HL-60/S4 treated with phorbol 12-myristate 13-acetate at 8.2 ng/mL for 4 days and 3 days (cell line): ENCODE measurements at regions not wholly inside any gene's neighbourhood (a gene's known extent, or its start where the extent isn't known, plus 50 kb on each side); places are given as distances from the start of the nearest gene placed in this dataset.

Experiments used
- in situ Hi-C: fragments of 300-500 bp; cut with MboI; formaldehyde crosslinking; loops from 2 replicates; pipeline ENCODE4 v1.15.0; 2022; ENCODE audit warnings: low sequenced_read_pairs

DNA sequence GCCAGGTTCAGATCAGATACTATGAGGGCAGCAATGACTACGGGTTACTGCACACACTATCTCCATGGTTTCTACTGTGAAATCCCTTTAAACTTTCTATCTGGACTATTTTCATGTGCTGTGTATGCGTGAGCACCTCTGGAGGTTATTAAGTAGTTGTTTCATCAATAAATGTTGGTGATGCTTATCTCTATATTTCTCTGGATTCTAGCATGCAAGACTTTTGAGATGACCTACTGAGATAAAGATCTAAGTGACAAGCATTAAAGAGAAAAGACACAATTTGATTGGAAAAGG is 194.0 kb downstream of the NRIP1 start:
- in situ Hi-C loops: no loop called here

DNA sequence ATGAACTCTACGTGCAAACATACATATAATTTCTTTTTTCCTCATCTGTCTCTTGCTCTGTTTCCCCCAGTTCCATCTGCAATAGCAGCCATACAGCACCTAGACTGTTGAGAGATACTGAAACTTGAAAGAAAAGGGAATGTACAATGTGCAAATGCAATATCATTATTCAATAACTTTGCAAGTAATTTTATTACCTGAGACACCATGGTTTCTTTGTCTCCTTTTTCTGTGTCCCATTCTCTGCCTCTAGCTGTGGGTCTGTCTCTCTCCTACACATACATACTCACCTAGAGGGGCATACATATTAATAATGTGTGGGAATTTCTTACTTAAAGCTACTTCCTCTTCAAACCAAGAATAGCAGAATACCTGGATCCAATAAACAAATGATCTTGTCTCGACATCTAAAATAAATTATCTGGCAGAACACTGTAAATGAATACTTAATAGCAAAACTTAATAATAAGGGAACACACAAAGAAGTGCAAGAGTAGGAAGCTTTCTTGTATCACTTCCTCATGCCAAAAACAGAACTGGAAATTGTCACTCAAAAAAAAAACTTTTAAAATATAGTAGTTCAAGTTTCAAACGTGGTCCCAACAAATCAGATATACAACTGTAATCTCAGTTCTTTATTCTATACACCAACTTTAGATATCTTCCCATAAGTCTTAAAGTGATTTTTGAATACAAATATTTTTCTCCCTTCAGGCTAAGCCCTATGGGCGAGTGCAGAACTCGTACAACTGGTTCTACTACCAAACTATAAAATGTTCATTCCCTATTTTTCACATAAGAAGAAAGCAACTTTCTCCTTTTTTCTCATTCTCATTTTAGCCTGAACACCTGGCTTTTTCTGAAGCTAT is 194.6 kb downstream of the NRIP1 start:
- in situ Hi-C loops: no loop called here

DNA sequence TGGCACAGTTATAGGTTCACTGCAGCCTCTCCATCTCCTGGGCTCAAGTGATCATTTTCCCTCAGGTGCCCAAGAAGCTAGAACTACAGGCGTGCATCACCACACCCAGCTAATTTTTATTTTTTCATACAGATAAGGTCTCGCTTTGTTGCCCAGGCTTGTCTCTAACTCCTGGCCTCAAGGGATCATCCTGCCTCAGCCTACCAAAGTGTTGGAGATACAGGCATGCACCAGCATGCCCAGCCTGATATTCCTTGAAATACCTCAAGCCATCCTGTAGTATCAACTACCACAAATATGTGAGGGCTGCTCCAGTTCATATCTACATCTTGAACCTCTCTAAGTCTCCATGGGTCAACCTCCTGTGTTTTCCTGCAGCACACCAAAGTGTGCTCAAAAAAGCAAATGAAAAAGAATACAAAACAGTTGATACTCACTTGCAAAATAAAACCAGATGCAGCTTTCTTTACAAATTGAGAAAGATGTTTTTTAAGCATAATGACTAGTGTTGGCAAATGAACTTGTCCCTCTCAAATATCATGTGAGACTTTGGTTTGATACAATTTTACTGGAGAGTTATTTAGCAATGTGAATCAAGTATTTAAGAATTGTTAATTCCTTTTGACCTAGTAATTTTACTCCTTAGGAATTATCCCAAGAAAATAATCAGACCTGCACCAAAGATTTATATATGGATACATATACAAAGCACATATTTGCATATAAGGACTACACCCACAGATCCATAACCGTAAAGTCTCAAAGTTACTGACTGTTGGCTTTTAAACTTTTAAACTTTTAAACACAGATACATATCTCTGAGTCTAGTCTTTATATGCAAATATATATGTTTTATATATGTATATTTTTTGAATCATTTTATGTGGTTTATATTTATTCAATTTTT is 197.7 kb downstream of the NRIP1 start:
- in situ Hi-C loops: no loop called here

DNA sequence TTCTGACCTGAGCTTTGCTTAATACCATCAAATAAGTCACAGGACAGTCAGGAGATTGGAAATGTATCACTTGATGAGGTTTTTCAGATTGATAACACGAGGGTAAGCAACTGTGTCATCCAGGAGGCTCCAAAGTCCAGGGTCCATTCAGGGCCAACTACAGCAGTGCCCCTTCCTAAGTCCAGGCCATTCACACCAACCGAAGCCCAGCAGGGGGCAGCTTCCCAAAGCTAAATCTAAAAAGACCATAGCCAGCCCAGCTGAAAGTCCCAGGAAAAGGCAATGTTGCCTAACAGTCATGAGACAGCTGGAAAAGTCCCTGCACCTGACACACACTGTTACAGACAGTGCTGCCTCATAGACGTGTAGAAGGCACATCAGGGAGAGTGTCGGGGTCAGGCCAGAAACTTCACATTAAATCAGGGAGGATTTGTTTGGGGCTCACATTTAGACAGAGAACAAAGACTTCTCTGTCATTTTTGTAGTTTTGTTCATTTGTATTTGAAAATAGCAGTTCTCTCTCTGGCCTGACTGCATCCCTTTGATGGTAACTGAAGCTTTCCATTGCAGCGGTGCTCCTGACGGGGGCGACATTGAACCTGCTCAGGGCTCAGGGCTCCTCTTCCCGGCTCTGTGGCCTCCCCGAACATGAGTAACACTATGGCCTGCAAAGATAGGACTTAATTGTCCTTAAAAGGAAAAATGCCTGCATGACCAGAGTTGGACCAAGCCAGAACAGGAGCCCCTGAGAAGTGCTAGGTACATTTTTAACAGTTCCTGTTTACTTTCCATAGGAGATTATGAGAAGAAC is 200.4 kb downstream of the NRIP1 start:
- in situ Hi-C loops: no loop called here

DNA sequence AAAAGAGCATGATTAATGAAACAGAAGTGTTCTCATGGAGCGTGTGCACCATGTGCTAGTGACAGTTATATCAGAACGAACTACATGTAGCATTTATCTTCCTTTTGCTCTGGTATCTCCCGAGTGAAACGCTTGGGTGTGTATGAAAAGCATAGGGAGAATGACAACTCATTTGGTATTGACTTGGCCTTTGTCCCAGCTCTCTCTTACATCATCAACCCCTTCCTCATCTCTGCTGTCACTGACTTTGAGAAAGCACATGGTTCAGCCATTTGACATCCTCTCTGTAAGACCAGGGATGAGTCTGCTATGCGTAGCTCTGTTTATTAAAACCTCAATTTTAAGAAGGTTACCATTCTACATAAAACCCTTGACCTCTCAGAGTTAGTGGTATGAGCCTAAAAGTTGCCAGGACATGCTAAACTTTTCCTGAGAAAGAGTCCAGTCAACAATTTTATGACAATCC is 201.0 kb downstream of the NRIP1 start:
- in situ Hi-C loops: no loop called here

DNA sequence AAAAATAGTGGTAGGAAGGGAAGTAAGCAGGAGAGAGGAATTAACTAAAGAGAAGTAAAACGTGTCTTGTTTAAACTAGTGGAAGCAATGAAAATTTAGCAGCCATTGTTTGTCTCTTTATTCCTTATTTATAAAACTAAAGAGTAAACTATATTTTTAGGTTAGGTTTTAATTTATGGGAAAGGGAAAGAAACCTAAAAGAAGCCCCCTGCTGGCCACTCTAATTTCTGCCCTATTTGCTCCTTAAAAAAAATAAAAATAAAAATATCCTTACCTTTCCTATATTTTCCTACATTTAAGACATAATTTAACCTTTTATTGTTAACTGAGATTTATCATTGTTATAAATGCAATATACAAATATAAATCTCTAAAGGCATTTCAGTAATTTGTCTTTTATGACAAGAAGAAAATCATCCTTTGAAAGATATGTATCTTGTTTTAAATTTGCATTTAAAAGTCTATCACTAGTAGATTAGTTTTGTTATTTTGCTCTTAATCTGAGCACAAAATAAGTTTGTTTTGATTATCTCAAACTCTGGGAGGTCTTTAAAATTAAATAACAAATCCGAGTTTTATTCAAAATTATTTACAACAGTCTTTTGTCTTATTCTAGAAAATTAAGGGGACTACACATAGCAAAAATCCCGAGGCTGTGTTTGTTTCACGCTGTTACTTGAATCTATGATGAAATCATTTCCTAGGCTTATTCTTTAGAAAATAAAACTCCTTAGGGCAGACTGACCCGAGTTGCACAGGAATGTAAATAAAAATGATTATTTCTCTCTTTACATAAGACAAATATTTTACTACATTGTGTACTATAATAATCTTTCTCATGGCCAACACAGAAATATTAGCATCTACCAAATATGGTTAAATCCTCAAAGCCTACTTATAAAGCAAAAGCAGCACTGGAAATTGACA is 201.7 kb downstream of the NRIP1 start:
- in situ Hi-C loops: no loop called here

DNA sequence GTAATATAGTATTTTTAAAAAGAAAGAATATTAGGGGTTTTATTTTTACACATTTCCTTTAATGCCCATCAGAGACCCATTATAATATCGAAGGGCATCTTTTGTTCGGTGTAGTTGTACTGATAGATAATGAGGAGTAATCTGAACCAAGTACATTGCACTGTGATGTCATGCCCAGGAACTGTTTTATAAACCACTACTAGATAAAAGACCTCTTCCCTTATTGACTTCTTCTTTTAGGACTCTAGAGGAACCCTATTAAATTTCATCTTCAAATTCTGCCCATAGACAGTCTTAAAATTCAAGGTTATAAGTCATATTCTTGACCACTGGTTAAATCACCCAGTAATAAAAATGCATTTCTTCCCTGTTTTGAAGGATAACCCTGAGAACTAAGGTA is 206.5 kb downstream of the NRIP1 start:
- in situ Hi-C loops: no loop called here

DNA sequence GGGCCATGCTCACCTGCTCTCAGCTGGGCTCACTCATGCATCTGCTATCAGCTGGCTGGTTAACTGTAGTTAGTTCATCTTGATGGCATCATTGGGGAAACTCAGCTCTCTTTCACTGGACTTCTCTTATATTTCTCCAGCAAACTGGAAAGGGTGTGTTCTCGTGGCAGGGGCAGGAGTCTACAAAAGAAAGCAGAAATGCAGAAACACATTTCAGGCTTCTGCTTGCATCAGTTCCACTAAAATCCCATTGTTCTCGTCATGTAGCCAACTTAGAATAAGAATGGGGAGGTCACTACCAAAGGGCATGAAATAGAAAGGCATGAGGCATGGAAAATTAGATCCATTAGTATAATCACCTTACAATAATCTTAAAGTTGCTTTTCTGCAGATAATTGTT is 207.3 kb downstream of the NRIP1 start:
- in situ Hi-C loops: no loop called here

DNA sequence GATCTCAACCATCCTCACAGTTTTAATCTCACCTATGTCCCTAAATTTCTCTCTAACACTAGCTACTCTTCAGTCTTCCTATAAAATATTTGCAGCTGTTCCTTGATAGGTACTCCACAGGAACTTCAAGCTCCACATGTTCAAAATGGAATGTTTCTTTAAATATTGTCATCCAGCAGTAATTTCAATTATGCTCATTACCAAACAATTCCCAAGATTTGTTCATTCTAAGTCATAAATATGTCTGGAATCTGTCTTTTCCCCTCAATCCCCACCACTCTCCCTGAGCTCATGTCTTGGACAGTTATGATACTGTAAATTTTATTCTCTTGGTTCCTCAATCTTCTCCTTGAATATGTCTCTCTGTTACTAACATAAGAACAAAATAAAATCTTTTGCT is 214.4 kb downstream of the NRIP1 start:
- in situ Hi-C loops: no loop called here

DNA sequence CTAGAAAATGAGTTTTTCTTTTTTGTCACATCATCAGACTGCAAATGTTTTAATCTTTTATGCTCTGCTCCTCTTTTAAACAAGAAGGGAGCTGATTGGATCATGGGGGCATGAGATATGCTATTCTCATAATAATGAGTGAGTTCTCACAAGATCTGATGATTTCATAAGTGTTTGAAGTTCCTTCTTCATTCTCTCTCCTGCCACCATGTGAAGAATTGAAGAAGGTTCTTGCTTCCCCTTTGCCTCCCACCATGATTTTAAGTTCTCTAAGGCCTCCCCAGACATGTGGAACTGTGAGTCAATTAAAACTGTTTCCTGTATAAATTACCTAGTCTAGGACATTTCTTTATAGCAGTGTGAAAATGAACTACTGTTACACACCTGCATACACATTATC is 218.2 kb downstream of the NRIP1 start:
- in situ Hi-C loops: no loop called here

DNA sequence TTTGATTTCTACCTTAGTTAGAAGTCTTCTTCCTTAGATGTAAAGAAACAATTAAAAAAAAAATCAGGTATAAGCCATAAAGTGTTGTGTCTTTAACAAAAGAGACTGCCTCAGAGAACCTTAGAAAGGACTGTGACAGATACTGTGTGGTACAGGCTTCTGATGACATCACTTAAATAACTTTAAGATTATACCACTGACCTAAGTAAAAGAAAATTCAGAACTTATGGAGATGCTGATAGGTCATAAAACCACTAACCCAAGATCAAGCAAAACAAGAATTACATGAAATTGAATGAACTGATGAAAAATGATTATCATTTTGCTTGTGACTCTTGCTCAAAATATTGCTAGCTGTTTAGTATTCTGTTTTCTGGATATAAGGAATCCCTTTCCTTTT is 220.8 kb downstream of the NRIP1 start:
- in situ Hi-C loops: no loop called here

DNA sequence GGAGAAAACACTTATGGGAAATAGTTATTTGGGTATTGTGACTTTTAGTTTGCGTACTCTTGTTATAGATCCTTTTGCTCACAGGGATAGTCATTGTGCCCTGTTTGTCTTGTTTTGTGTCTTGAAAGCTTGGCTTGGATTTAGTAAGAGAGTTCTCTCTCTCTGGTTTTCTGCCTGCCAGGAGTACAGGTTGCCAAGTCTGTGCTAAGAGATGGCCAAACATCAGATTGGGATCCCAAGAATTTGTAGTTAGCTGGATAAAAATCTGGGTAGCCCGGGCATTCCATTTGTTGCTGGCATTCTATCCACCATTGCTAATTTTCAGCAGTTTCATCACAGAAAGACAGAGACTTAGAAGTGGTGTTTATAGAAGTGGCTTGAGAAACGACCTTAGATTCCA is 222.2 kb downstream of the NRIP1 start:
- in situ Hi-C loops: no loop called here

DNA sequence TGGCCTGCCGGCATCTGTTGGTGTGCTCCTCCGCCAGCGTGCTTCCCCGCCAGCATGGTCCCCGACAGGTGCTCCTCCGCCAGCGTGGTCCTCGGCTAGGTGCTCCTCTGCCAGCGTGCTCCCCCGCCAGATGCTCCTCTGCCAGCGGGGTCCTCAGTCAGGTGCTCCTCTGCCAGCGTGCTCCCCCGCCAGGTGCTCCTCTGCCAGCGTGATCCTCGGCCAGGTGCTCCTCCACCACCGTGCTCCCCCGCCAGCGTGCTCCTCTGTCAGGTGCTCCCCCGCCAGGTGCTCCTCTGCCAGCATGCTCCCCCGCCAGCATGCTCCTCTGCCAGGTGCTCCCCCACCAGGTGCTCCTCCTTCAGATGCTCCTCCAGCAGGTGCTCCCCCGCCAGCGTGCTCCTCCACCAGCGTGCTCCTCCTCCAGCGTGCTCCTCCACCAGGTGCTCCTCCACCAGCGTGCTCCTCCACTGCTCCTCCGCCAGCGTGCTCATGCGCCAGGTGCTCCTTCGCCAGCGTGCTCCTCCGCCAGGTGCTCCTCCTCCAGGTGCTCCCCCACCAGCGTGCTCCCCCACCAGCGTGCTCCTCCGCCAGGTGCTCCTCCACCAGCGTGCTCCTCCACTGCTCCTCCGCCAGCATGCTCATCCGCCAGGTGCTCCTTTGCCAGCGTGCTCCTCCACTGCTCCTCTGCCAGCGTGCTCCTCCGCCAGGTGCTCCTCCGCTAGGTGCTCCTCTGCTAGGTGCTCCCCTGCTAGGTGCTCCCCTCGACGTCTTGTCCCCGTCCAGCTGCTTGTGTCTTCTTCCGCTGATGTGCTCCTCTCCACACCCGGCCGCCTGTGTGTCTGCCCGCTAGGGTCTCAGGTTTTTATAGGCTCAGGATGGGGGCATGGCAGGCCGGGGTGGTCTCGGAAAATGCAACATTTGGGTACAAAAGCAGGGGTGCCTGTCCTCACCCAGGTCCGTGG is 223.0 kb downstream of the NRIP1 start:
- in situ Hi-C loops: no loop called here

DNA sequence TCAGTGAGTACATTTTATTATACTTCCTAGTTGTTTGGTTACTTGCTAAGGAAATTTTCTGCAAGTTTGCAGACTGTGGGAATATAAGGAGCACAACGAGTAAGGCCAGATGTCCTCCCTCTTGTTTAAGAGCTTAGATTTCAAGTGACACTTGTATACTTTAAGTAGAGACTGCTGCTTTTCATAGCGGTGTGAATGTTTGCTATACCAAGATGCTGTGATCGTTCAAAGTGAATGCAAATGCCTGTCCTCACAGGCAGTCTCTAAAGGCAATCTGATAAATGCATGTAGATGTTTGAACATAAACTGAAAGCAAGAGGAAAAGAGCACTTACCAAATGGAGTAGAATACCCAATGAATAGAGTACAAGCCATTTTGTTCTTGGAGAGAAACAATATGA is 226.4 kb downstream of the NRIP1 start:
- in situ Hi-C loops: no loop called here

DNA sequence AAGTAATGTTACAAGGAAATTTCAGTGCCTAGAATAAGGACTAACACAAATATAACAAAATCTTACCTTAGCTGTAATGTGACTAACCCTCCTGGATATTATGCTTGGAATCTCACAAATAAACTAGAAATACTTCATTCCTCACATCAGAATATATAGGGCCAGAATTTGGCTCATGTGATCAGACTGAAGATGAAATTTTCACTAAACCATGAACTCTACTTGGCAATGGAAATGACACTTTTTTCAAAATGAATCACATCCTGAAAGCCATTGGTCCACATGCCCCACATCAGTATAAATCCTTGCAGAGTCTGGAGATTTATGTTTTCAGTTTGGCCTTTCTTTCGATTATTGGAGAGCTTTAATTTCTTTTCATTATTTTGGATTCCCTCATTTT is 227.8 kb downstream of the NRIP1 start:
- in situ Hi-C loops: no loop called here

DNA sequence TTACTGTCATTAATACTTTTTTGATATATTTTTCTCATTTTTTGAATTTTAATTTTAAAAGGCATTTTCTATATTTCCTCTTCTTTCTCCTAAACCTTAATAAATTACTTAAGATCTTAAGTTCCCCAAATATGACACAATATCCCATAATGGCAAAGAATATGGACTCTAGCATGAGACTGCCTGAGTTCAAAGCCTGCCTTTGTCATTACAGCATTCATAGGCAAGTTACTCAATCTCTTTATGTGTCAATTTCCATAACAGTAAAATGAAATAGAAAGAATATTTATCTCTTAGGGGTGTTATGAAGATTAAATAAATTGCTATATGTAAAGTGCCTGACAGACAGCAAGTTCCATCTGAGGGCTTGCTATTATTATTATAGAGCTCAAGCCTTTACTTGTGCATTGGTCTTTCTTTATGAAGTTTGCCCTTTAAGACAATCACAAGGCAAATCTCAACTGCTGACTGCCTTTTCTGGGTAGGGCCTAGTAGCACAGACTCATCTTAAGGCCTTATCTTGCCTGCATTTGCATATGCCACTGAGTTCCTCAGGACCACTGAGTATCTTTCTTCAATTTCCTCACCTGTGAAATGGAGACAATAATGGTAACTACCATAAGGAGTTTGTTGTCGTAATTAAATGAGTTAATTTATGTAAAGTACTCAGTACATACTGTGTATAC is 231.0 kb downstream of the NRIP1 start:
- in situ Hi-C loops: no loop called here

DNA sequence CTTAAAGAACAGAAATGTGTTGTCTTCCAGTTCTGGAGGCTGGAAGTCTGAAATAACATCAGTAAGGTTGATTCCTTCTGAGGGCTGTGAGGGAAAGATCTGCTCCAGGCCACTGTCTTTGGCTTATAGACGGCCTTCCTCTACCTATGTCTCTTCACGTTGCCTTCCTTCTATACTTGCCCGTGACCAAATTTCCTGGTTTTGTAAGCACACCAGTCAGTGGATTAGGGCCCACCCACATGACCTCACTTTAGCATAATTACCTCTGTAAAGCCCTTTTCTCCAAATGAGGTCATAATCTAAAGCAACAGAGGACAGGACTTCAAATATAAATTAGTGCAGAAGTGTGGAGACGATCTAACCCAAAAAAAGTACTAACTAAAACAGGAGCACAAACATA is 231.6 kb downstream of the NRIP1 start:
- in situ Hi-C loops: no loop called here

DNA sequence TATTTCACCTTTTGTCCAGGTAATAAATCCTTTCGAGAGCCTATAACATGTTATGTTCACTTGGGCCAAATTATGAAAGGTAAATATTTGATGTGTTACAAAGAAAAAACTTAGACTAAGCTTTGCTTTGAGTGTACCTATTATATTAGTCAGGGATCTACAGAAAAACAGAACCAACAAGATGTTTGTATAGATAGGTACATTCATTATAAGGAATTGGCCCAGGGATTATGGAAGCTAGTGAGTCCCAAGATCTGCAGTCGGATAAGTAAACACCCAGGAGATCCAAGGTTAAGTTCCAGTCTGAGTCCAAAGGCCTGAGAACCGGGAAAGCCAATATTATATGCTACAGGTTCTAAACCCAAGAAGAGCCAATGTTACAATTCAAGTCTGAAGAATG is 234.5 kb downstream of the NRIP1 start:
- in situ Hi-C loops: no loop called here

DNA sequence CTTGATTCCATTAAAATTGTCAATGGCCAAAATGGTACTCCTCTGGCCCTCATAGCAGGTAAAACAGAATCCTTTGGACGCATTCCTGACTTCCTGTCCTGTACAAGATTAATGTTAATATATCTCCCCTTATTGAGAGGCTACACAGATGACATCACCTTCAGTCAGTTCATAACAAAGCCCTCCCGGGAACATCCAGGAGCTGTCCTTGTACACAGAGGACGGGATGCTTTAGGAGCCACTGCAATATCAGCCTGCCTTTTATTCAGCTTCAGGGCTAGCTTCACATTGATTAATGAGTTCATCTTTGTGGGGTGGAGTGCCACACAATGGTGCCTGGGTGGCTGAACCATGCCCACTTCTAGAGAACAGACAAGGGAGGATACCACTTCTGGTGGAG is 235.1 kb downstream of the NRIP1 start:
- in situ Hi-C loops: no loop called here
